Middle frontal gyrus (tissue), 1 donor: ENCODE measurements at regions not wholly inside any gene's neighbourhood (a gene's known extent, or its start where the extent isn't known, plus 50 kb on each side); places are given as distances from the start of the nearest gene placed in this dataset.
A peak's percentile ranks its signal among the peaks of the same experiment; 100 is the strongest.

Experiments
- DNase-seq: peaks from one replicate; pipeline ENCODE4 v3.0.0-alpha.2; 2015; ENCODE audit warnings: low spot score; ENCODE audit errors: extremely low spot score

DNA sequence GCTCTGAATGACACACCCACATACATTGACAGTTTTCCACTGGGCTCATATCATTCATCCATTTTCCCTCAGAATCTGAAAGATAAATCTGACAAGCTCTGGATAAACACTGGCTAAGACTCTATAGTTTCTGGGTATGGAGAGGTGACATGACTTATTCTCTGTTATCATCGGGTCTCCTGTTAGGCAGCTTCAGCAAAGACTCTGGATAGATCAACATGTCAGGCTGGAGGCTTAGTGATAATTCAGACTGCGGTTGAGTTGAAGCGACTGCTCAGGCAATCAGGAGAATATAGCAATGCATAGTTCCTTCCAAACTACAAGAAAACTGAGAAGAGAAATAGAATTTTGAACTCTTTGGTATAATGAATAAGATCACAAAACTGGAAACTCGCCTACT lies 394.6 kb downstream of the CBLN4 start:
- DNase-seq = no peak

DNA sequence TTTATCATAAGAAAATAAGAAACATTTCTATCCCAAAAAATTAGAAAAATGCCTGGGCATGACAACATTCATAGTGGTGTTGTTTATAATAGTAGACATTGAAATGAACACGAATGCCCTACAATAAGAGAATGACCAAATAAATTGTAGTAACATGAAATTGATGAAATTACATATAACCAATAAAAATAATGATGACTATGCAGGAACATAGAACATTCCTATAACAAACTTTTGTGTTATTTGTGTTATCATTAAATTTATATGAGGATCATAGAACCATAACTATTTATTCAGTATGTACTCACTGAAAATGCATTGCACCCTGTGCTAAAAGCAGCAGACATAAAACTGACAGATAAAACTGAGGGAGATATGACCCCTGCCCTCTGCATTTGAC lies 399.7 kb downstream of the CBLN4 start:
- DNase-seq = no peak

DNA sequence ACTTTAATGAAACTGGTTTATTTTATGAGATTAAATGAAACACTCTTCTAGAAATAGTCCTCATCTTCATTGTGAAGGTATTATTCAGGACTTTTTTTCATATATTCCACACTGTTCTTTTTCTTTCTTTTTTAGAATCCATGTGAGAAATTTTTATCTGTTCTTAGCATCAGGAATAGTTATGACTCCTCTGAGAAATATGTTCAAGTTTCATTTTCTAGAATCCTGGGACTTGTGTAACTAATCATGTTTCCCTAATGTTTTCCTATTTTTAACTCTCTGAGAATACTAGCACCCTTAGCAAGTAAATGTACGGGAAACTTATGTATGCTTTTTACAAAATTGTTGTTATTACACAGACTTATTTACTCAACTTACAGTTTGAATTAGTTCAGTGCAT lies 407.8 kb downstream of the CBLN4 start:
- peak; percentile 21 for DNase-seq

DNA sequence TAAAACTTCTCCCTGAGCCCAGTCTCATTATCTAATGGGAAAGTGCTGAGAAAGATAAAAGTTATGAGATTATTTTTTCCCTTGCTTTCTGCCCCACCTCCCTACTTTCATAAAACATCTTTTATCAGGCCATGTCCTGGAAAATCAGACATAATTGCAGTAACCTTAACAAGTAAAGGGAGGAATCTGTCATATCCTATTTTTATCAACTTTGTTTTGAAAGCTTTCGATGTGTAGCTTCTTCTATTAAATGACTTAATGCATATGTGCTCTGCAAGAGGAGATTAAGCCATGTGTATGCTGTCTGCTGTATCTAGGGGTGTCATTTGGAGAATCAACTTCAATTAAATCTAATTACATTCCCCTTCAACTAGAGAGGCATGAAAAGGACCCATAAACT lies 408.9 kb downstream of the CBLN4 start:
- no peak for DNase-seq

DNA sequence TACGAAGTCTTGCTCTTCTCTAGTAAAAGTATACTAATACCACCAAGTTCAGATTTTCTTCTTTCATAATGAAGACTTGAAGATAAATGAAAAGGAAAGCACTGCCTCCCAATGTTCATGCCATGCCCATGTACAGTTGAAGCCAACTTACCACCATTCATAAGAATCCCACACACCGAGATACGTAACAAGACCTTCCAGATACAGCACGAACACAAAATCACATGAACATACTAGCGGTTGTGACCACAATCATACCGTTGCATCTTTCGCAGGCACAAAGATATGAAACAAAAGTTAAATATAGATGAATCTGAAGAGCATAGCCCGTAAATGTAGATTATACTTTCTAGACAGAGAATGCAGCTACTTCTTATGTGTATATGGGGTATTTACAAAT lies 412.5 kb downstream of the CBLN4 start:
- no peak for DNase-seq

DNA sequence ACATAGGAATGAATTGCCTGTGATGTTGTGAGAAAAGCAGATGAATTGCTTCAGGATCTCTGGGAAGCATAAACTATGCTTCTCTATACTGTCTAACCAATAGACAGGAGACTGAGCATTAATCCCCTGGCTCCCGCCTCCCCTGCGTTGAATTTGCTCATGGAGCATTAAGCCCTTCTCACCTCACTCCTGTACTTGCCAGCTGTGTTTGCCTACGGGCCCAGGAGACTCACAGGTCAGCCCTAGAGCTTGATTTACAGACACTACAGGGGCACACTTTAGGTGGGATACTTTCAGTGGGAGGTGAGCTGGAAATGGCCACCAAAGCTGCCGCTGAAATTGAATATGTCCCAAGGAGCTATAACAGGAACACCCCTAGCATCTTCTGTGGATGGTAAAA lies 418.7 kb downstream of the CBLN4 start:
- DNase-seq = no peak

DNA sequence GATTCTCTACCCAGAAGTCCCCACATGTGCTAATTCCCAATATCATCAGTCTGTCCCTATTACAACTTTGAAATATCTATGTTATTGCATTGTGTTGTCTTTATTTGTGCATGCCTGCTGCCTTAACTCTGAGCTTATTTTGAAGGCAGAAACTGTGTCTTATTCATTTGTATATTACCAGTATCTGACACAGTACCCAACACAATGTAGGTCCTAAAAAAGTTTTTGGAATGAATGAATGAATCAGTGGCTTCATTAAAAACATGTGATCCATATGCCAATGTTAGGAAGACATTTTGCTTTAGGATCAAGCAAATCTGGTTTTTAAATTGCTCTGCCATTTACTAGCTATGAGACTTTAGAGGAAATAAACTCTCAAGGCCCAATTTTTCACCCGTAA lies 420.4 kb downstream of the CBLN4 start:
- no peak for DNase-seq

DNA sequence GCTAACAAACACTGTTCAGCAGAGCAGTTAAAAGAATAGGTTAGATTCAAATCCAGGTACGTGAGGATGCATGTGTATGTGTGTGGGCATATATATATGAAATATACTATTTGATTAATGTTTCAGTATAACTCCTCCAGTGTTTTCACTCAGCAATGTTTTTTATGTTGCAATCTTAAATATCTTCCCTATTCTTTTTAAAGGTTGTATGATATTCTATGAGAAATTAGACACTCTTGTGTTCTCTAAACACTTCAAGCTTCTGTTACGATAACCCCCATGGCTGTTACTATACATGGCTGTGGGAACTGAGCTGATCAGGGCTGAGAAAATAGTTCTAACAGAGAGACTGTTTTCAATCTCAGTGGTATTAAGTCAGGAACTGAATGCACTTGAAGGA lies 421.0 kb downstream of the CBLN4 start:
- DNase-seq = no peak

DNA sequence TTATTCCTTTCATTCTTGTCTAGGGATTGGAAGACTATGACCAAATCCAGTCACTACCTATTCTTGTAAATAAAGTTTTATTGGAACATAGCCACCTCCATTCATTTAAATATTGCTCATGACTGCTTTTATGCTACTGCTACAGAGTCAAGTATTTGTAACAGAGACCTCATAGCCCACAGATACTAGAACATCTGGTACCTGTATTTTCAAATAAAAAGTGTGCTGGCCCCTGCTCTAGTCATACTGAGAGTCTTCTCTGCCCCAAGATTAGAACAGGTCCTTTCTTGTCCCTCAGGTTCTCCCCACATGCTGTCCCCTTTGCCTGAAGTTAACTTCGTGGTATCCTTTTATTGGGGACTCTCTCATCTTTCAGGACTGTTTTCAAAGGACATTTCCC lies 422.3 kb downstream of the CBLN4 start:
- DNase-seq = no peak

DNA sequence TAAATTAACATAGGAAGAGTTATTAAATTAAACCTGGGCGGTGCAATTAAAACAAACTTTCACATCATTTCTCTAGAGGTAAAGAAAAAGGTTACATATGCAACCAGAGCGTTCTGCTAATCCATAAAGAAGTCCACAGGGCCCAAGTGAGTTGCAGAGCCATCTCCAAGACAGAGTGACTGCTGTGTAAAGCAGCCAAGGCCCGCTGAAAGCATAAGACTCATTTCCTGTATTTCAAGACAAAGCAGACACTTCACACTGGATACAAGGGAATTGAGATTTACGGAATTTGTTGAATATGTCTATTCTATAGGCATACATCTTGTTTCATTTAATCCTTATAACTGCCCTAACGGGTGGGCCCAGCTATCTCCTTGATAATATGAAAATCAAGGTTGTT lies 422.8 kb downstream of the CBLN4 start:
- DNase-seq = no peak

DNA sequence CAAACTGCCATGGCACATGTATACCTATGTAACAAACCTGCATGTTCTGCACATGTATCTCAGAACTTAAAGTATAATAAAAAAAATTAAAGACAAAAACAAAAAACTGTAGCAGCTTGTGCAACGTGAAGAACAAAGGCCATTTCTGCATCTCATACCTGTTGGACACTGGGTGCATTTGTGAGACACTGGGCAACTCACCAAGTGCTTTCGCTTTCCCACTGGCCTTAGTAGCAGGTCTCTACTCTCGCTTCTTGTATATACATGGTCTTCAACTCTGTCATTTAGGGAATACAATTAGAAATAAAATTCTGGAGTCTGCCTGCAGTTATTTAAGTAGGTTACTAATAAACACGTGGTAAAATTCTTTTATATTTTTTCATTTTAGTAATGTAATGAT lies 423.8 kb downstream of the CBLN4 start:
- DNase-seq = no peak

DNA sequence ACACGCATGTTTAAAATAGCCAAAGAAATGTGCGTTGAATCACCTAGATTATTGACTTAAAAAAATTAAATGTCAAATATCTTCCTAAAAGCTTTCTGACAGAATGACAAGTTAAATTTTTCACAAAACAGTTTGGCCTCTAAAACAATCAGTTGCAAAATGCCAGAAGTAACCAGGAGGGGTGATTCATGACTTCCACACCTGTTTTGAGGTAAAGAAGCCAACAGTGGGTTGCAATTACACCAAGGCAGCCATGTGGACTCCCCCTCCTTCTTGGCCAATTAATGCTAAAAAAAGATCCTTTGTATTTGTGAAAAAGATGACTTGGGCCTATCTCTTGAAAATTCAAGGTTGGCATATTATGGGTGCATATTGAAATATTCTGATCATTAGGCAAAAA lies 424.8 kb downstream of the CBLN4 start:
- no peak for DNase-seq

DNA sequence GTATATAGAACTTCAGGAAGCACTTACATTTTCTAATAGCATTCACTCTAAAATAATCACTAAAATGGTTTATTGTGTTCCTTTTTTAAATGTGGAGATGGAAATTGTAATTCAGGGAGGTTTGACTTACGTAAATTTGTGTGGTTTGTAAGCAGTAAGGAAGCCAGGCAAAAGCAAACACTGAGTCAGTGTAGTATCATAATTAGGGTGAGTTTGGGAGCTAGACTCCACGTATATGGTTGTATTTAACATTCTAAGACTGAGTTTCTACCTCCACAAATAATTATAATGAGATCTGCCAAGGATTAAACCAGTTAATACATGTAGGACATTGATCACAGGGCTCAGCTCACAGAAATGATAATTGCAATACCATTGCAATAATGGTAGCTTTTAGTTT lies 425.5 kb downstream of the CBLN4 start:
- no peak for DNase-seq

DNA sequence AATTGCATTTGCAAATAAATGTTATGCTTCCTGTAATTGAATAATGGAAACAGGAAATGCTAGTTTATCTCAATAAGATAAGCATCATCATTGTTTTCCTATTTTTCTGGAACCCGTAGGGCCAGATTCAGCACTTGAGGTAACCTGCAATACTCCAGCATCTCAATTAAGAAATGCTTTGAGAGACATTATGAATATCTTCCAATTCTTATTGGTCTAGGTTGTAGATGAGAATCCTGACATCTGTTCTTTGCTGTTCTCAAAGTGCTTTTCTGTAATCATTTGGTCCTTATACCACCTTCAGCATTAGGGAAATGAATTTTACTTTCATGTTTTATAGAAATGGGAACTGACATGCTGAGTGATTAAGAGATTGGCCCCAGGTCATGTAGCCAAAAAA lies 428.3 kb downstream of the CBLN4 start:
- DNase-seq = no peak

DNA sequence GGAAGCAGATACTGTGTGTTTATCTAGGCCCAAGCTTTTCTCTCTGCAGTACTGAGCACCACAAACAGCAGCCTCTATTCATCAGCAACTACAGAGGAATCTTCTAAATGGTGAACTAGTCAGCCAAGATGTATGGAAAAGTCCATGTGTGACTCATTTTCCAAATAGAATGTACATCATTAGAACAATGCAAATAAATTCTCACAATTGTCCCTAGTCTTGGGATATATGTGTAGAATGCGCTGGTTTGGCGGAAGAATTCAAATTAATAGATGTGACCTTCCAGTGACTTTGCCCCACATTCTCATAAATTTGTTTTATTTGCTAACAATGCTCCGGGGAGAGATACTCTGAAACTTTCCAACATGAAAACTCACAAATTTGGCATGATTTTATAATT lies 436.2 kb downstream of the CBLN4 start:
- no peak for DNase-seq

DNA sequence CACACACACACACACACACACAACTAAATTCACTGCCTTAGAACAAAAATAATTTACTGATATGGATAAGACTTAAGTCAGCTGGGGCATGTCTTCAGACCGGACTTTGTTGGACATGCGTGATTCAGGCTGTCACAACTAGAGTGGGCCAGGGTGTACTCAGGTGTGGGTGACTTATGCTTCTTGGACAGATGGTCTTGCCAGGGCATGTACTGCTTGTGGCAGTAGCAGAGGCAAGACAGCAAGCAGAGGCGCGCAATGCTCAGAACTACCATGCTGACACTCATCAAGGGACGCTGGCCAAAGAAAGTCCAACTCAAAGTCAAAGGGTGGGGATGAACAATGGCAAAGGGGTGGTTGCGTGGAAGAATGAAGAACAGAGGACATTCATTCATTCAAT lies 437.5 kb downstream of the CBLN4 start:
- no peak for DNase-seq

DNA sequence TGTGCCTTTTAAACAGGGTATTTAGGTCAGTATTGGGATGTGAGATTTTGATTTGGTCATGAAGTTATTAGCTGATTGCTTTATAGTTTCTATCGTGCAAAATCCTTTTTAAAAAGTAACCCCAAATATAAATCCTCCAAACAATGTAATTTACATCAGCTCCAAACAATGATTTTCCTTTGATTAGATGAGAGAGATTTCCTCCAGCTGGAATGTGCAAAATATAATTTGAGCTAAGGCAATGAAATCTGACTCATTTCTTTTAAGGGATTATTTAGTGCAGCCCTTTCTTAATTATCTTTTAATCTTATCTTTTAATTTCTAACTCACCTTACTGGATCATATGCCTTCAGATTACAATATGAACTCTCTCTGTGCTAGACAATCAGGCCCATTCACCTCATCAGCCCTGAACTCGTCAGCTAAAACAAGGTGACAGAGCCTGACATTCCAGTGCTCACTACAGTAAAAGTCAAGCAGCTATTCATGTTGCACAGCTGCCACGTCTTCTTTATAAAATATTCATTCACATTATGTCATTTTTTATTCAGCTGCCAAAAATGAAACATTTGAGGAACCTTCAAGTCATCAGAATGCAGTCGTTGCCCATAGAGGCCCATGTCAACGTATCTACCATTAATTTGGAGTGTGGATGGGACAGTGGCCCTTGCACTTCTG lies 440.1 kb downstream of the CBLN4 start:
- DNase-seq = no peak

DNA sequence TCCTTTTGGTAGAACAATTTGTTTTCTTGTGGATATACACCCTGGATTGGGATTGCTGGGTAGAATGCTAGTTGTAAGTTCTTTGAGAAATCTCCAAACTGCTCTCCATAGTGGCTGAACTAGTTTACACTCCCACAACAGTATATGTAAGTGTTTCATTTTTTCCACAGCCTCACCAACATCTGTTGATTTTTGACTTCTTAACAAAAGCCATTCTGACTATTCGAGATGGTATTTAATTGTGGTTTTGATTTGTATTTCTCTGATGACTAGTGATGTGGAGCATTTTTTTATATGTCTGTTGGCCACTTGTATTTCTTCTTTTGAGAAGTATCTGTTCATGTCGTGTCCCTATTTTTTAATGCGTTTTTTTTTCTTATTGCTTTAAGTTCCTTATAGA lies 444.1 kb downstream of the CBLN4 start:
- no peak for DNase-seq

DNA sequence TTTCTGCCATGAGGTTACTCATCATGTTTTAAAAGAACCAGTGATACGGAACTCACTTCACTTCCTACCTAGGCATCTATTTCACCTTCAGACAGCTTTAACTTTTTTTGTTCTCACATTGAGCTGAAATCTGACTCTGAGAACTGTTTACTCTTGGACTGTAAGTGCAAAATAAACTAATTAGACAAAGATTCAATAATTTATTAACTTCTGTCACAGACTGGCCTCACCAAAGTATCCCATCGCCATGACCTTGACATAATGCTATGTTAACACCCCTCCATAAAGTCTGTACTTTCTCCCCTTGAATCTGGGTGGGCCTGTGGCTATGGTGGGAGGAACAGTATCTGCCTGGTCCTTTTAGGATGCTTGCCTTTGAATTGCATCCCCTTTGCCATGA lies 448.1 kb downstream of the CBLN4 start:
- no peak for DNase-seq

DNA sequence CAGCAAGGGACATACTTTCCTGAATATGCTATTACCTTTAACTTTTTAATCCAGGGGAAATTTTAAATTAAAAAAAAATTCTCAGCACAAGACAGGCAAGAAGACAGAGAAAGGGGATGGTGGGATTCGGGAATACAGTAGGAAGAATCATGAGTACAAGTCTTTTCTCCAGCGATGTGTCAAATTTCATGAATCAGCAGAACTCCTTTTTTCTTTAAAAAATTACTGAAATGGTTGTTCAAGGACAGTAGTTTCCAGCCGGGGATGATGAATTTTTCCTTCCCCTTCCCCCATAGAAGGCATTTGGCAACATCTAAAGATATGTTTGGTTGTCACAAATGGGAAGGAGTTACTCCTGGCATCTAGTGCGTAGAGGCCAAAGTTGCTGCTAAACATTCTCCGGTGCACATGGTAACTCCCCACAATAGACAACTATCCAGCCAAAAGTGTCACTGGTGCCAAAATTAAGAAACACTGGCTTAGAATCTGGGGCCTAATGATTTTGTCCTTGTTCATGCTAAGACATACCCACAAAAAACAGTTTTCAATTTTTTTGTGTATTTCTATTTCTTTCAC lies 450.2 kb downstream of the CBLN4 start:
- DNase-seq = no peak

DNA sequence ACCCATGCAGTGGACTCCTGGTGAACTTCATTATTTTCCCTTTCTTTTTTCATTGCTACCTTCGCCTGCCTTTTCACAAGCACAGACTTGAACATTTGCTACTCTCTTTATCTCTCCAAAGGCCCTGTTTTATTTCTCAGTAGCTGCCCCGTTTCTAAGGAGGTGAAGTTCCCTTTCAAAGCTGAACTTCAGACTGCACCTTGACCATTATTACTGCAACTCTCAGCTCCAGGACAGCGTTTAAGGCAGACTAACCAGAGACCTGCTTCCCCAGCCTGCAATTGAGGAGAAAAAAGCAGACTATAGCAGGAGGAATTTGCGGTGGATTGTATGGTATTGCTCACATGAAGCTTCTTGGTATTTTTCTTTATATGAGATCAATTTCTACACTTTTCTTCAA lies 460.7 kb downstream of the CBLN4 start:
- DNase-seq = no peak

DNA sequence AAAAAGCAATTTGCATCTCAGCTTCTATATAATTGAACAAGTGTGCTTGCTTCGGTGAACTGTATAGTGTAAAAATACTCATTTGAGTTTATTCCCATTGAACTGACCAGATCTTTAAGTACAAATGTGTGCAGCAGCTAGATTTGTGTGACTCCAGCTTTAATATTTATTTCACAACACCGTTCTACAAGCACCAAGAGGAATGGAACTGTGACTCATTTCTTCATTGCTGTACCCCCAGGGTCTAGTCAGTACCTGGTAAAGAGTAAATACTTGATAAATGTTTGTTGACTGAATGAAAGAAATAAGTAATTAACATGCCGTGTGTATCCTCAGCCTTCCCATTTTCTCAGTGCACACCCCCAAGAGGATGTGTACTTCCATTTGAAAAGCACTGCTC lies 464.8 kb downstream of the CBLN4 start:
- no peak for DNase-seq

DNA sequence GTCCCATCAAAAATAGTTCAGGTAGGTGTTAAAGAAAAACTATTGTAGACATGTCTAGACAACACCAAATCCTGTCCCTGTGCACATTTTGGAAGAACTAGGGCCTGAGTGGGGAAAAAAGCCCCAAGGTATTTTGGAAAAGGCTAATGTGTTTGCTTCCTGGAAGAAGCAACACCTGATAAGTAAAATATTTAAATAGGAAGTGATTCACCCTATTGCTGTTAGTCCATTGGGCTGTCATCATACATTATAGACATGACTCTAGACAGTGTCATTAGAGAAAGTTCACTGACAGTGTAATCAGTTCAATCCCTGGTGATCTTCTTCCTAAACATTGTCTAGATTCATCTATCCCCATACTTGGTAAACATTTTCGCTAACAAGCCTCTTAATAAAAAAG lies 465.3 kb downstream of the CBLN4 start:
- no peak for DNase-seq
